Endothelial cell (in vitro differentiated cells): ENCODE measurements at regions not wholly inside any gene's neighbourhood (a gene's known extent, or its start where the extent isn't known, plus 50 kb on each side); places are given as distances from the start of the nearest gene placed in this dataset.

Experiments used
- DNase-seq: peaks from one replicate; pipeline ENCODE4 v3.0.0; 2021; ENCODE audit warnings: low spot score
- H3K27ac Mint-ChIP-seq: one replicate; pipeline ENCODE4 v1.8.0; 2021; ENCODE audit warnings: mixed read lengths, inconsistent platforms; ENCODE audit not compliant: unreplicated experiment
- H3K27me3 Mint-ChIP-seq: one replicate; pipeline ENCODE4 v1.8.0; 2021; ENCODE audit warnings: mild to moderate bottlenecking, moderate library complexity, mixed read lengths, inconsistent platforms; ENCODE audit not compliant: unreplicated experiment
- H3K36me3 Mint-ChIP-seq: one replicate; pipeline ENCODE4 v1.8.0; 2021; ENCODE audit warnings: mild to moderate bottlenecking, low read depth, mixed read lengths, inconsistent platforms; ENCODE audit not compliant: unreplicated experiment
- H3K4me1 Mint-ChIP-seq: one replicate; pipeline ENCODE4 v1.8.0; 2021; ENCODE audit warnings: mild to moderate bottlenecking, mixed read lengths, inconsistent platforms; ENCODE audit not compliant: unreplicated experiment
- H3K4me3 Mint-ChIP-seq: one replicate; pipeline ENCODE4 v1.8.0; 2021; ENCODE audit warnings: mild to moderate bottlenecking, mixed read lengths, inconsistent platforms; ENCODE audit not compliant: unreplicated experiment
- H3K9me3 Mint-ChIP-seq: one replicate; pipeline ENCODE4 v1.8.0; 2021; ENCODE audit warnings: mixed read lengths, inconsistent platforms; ENCODE audit not compliant: unreplicated experiment
- CTCF ChIP-seq: fragments of 200-600 bp; sonication (generic); IDR thresholded peaks from one replicate; pipeline ENCODE4 v1.5.0; 2021; ENCODE audit warnings: antibody characterized with exemption; ENCODE audit not compliant: unreplicated experiment

GRCh38 chr6:68039641-68040311 lies 595.3 kb upstream of the ADGRB3 start:
- peak overlapping the region; percentile 90 for H3K27ac Mint-ChIP-seq
- H3K4me3 Mint-ChIP-seq: peak overlapping the region; percentile 86
- H3K27me3 Mint-ChIP-seq: no peaks in the 10 kb centered on the region
- DNase-seq: no peak
- H3K36me3 Mint-ChIP-seq: no peaks in the 10 kb centered on the region
- H3K4me1 Mint-ChIP-seq: peaks cover 12% of the 10 kb centered on the region
- TF ChIP-seq CTCF: no peak
- no peaks in the 10 kb centered on the region for H3K9me3 Mint-ChIP-seq

GRCh38 chr6:68038815-68039408 lies 596.2 kb upstream of the ADGRB3 start:
- no peak for TF ChIP-seq CTCF
- no peaks in the 10 kb centered on the region for H3K27me3 Mint-ChIP-seq
- no peak overlapping the region for H3K4me3 Mint-ChIP-seq
- H3K36me3 Mint-ChIP-seq: no peaks in the 10 kb centered on the region
- no peak overlapping the region for H3K27ac Mint-ChIP-seq
- DNase-seq: no peak
- no peaks in the 10 kb centered on the region for H3K9me3 Mint-ChIP-seq
- peaks cover 12% of the 10 kb centered on the region for H3K4me1 Mint-ChIP-seq

GRCh38 chr6:68032217-68032616 lies 602.9 kb upstream of the ADGRB3 start:
- Mint-ChIP-seq H3K4me1 (no peaks in the 10 kb centered on the region), H3K4me3 (no peak overlapping the region), H3K27ac (no peak overlapping the region), H3K9me3 (no peaks in the 10 kb centered on the region), H3K27me3 (no peaks in the 10 kb centered on the region), H3K36me3 (no peaks in the 10 kb centered on the region)
- DNase-seq: no peak
- TF ChIP-seq CTCF: no peak

- no peak overlapping the region for H3K27ac Mint-ChIP-seq
- DNase-seq: no peak
- H3K4me1 Mint-ChIP-seq: no peaks in the 10 kb centered on the region
- no peaks in the 10 kb centered on the region for H3K9me3 Mint-ChIP-seq
- H3K4me3 Mint-ChIP-seq: no peak overlapping the region
- no peaks in the 10 kb centered on the region for H3K36me3 Mint-ChIP-seq
- TF ChIP-seq CTCF: no peak
- no peaks in the 10 kb centered on the region for H3K27me3 Mint-ChIP-seq
These were observed 604.0 kb upstream of the ADGRB3 start for GRCh38 chr6:68031054-68031453.

GRCh38 chr6:68026483-68026882 lies 608.6 kb upstream of the ADGRB3 start:
- no peak overlapping the region for H3K4me3 Mint-ChIP-seq
- no peaks in the 10 kb centered on the region for H3K4me1 Mint-ChIP-seq
- DNase-seq: no peak

More at GRCh38 chr6:68026483-68026882, 608.6 kb upstream of the ADGRB3 start:
- Mint-ChIP-seq H3K27me3 (no peaks in the 10 kb centered on the region), H3K27ac (no peak overlapping the region), H3K9me3 (no peaks in the 10 kb centered on the region), H3K36me3 (no peaks in the 10 kb centered on the region)
- no peak for TF ChIP-seq CTCF
